GM19397 (cell line): ENCODE measurements at regions not wholly inside any gene's neighbourhood (a gene's known extent, or its start where the extent isn't known, plus 50 kb on each side); places are given as distances from the start of the nearest gene placed in this dataset.
"Not testable (repeated sequence)": the region's sequence is repeated elsewhere in the genome, so short reads cannot be mapped to it uniquely, and the experiment has no call there.

ENCODE experiments used
- ATAC-seq: cut with Tn5 transposase; IDR thresholded peaks from one replicate; pipeline ENCODE4 v1.9.1; 2021; ENCODE audit warnings: mild to moderate bottlenecking, moderate library complexity; ENCODE audit not compliant: unreplicated experiment

DNA sequence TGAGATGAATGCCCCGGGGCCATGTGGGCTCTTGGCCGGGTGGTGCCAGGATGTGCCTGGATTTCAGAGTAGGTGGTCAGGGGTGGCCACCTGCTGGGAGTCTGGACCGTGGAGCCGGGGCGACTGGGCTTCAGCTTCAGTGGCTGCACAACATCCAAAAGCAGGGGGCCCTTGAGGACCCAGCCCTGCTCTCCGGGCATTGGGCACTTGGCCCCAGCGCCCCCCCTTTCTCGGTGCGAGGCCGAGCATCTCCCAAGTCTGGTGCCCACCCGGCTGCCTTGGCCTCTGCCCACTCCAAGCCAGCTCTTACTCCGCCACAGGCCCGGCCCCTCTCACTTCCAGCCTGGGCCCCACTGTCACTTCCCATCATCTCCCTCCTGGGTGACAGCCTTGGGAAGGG lies 4429.0 kb upstream of the TPTE start:
- ATAC-seq, result not testable (repeated sequence)

DNA sequence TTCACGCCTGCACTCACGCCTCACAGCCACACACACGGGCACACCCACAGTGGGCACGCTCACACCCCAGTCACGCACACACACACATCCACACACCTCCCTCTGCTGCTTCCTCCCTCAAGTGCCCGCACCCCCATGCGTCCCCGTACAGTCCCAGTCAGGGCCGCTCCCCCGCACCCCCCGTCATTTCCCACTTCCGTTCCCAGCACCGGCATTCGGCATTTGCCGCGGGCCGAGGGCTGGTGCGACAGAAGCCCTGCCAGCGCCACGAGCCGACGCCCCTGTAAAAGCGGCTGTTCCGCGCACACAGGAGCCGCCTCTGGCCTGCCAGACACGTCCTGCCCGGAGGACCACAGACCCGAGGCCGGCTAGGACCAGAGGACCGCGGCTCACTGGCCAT lies 4428.0 kb upstream of the TPTE start:
- not testable (repeated sequence) for ATAC-seq

DNA sequence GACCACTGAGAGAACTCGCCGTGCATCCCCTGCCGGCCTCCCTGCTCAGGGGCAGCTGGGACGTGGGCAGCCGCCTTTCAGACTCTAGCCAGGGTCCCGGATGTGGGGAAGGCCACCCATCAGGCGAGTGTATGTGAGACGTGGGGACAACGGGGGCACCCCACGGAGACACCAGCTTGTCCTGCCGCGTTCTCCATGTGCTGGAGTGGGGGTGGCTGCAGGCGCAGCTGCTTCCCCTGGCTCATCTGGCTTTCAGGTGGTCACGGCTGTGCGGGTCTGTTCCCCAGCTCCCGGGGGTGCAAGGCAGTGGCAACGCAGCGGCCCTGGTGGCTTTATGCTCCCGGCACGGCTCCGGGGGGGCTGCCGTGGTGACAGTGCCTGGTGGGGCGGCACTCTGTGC lies 4427.5 kb upstream of the TPTE start:
- not testable (repeated sequence) for ATAC-seq

DNA sequence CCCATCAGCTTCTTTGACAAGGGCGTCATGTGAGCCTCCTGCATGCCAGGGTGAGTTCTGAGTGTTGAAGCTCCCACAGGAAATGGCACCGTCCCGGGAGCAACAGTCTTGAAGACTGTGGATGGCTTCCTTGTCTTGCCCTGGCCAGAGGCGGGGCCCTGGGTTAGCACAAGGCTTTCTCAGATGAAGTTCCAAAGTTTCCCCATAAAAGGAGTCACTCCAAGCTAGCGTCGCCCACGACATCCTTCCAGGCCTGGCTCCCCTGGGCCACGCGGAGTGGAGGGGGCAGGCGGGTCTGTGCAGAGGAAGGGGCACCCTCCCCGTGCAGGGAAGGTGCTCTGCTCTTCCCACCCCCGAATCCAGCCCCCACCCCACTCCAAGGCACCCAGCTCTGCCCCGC lies 4426.1 kb upstream of the TPTE start:
- ATAC-seq, result not testable (repeated sequence)

DNA sequence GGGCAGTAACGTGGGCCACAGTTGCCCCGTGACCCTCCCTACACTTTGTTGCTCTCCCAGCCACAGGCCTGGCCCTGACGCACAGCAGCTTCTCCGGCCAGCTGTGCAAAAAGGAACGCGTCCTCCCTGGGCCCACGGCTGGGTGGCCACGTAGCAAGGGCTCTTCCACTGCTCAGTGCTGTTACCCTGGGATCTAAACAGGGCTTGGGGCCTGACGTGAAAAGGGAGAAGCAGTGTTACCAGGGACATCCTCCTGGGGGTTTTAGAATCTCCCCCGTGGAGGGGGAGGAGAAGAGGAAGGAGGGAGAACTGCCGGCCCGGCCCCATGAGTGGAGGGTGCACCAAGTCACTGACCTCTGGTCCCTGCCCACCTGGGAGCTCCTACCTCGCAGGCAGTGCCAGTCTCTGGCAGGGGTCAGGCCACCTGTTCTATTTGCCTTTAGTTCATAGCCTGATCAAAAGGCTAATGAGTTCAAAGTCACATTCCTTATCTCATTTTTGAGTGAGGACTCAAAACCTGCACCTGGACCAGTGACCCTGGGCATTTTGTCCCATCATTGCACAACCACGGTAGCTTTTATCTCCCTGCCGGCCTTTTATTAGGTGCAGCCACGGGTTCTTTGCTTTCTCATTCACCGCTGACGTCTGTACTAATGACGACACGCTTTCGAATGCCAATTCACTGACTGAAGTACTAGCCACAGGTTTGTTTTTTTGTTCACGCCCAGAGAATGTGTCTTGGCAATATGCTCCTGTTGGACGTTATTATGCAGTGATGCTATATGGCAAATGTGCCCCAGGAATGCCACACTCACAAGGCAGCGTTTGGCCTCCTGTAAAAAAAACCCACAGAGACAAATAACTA lies 4424.6 kb upstream of the TPTE start:
- not testable (repeated sequence) for ATAC-seq

DNA sequence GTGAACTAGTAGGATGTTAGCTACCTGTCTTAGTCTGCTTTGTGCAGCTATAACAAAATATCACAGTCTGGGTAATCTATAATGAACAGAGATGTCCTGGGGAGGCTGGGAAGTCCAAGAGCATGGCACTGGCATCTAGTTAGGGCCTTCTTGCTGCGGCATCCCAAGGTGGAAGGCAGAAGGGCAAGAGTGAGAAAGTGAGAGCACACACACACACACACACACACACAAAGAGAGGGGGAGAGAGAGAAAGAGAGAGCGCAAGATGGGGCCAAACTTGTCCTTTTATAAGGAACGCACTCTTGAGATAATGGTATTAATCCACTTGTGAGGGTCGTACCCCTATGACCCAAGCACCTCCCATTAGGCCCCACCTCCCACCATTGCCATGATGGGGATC lies 4423.6 kb upstream of the TPTE start:
- not testable (repeated sequence) for ATAC-seq

DNA sequence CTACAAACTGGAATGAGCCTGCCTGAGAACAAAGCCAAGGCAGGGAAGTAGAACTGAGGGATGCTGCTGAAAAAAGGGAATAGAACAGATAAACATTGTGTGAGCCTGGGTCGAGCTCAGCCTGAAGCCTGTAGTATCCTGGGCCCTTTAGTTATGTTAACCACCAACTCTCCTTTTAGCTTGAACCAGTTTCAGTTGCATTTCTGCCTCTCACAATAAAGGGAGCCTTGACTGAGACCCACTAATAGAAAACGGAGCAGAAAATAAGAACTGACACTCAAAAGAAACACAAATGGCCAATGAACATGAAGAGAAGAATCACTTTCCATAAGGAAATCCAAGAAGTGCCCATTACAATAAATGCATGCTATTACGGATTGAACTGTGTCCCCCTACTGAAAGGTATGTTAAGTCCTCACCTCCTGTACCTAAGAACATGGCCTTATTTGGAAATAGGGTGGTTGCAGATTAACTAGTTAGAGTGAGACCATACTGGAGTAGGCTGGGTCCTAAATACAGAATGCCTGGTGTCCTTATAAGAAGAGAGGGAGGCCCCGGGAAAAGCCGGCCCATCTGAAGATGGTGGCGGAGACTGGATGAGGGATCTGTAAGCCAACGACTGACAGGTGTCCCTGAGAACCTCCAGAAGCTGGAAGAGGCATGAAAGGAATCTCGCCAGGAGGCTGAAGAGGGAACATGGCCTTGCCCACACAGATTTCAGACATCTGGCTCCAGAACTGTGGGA lies 4423.0 kb upstream of the TPTE start:
- not testable (repeated sequence) for ATAC-seq

DNA sequence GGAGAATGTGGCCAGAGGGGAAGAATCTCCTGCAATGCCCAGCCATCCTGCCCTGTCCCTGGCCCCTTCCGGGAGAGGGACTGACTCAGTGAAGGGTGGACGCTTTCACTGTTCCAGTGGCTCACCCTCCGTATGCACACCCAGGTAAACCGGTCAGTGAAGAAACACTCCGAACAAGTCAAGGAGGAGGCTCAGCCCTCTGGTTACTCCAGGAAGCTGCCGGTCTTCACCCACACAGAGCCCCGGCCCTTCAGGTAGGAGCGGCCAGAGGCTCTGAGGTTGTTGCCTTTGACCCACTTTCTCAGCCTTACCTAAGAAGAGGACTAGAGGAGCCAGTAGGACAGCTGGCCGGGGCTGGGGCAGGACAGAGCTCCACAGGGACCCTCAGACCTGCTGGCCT lies 4419.8 kb upstream of the TPTE start:
- ATAC-seq, result not testable (repeated sequence)

DNA sequence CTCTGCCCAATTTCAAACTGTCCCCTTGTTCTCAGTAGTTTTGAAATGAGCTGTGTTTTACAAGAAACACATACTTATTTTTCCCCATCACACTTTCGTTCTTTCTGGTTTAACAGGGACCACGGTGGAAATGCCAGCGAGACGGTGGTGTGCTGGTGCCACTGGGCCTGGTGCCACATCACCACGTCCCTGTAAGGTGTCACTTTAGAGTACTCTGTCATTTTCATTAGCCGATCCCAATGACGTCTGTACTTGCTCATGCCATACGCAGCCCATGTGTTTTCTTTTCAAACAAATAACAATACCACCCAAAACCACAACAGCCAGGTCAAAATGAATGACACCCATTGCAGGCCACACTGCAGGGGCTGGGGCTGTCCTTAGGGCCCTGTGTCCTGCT lies 4416.8 kb upstream of the TPTE start:
- not testable (repeated sequence) for ATAC-seq

DNA sequence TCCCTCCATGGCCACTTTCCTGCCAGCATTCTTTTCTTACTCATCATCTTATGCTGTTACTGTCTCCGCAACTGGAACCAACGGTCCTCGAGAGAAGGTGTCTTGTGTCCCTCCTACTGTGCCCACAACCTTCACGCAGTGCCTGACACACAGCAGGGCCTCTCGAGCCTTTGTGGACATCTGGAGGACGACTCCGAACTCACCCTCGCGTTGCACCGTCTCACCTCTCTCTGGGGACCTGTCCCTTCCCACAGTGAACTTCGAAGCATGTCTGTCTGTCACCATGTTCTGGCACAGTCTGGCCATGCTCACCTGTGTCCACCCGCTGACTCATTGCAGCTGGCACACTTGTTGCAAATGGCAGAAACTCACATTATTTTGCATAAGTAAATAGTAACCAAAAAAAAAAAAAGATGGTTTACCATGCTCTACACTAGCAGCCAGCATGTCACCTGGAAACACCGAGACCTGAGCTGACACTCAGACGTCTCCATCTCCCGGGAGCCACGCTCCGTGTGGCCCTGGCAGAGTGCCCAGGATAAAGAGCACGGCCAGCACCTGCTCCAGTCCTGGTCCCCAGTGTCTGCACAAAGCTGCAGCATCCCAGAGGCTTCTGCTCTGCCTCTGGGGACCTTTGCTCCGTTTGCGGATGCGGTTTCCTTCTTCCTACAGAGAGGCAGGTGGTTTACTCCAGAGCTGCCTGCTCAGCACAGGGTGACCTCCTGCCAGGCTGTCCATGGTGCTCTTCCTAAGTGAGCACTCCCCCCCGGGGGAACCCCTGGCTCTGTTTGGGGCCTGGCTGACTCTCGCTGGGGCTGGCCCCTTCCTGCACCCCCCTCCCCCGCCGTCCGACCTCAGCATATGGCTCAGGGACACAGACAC lies 4414.5 kb upstream of the TPTE start:
- ATAC-seq, result not testable (repeated sequence)

DNA sequence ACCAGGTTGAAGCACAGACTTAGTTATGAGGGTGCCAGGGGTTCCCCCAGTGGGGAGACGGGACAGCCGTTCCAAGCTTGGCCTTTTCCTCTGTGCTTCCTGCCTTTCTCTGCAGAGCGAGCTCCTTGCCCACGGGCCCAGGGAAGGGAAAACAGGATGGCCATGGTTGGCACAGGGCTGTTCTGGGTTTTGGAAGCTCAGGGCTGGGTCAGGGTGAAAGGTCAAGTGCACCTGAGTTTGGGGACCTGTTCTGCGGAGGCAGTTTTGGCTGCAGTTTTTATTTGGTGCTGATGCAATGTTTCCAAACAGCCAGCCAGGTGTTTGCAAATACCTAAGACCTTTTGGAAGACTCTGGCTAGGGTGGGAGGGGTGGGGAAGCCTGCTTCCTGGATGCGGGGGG lies 4412.5 kb upstream of the TPTE start:
- not testable (repeated sequence) for ATAC-seq

DNA sequence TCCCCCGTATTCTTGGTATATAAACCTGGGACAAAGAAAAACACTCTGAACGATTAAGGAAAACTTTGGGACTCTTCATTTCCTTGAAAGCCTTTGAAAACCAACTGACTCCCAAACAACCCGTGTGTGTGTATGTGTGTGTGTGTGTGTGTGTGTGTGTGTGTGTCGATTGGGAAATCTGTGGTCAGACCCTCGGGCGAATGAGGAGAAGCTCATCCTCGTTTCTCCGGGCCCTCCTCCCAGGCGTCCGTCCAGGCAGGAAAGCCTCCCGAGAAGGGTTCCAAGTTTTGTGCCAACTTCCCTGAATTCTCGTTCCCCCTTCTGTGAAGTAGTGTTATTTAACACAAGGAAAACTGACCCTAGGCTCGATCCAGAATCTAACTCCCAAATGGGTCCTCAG lies 4411.6 kb upstream of the TPTE start:
- not testable (repeated sequence) for ATAC-seq

DNA sequence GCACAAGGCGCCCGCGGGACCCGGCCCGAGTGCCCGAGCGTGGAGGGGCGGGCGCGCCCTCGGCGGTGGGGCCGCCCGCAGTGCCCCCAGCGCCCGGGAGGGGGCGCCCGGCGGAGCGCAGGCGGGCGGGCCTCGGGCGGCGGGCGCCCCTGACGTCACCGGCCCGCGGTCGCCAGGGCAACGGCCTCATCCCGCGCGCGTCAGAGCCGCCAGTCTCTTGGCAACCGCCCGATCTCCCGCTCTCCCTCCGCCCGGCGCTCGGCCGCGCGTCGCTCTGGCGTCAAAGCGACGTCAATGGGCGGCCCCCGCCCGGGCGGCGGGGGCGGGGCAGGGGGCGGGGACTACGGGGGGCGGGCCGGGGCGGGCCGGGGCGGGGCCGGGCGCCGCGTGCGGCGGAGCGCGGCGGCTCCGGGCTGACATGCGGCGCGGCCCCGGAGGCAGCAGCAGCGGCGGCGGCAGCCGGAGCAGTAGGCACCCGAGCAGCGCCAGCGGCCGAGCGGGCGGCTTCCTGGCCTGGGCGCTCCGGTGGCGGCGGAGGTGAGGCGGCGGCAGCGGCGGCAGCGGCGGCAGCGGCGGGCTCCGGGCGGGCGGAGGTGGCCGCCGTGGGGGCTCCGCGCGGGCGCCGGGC lies 4410.6 kb upstream of the TPTE start:
- ATAC-seq, result peak; percentile 73

DNA sequence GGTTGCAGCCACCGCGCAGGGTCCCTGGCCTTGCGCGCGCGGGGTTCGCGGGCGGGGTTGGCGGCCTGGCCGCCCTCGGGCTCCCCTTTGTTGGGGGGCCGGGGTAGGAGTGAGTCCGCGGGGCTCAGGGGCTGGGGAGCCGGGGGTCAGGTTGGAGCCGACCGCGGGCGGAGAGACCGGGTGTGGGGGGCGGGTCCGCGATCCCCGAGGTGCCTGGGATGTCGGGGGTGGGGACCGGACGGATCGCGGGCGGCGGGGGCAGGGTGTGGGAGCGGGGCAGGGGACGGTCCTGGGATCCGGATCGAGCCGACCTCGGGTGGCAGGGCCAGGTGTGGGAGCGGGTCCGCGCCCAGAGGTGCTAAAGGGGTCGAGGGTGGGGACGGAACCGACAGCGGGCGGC lies 4410.0 kb upstream of the TPTE start:
- ATAC-seq, result peak; percentile 4

DNA sequence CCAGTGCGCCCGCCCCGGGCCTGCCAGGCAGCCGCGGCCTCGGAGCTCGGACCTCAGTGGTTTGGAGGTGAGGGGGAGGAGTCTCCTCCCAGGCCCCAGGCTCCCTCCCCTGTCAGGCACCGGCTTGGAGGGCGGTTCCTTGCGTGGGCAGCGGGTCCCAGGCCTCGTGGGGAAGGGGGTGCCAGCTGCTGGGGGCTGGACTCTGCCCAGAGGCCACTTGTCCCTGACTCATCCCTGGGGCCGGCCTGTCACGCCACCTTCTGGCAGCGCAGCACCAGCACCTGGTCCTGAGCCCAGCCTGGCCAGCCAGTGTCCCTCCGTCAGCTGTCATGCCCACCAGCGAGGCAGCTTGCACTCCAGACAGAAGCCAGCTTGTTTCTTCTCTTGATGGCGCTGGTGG lies 4403.0 kb upstream of the TPTE start:
- not testable (repeated sequence) for ATAC-seq

DNA sequence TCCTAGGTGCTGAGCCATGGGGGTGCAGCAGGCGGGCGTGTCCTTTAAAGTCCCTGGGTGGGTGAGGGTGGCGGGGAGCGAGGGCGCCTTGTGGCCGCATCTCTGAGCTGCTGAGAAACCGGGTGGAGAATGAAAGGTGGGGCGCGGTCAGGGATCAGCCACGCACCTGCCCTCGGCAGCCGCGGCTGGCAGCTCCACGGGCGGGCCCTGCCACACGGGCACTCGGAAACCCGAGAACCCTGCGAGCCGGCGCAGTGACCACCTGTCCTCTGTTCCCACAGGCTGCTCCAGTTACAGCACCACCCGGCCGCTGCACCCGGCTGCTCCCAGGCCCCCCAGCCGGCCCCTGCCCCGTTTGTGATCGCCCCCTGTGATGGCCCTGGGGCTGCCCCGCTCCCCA lies 4400.5 kb upstream of the TPTE start:
- not testable (repeated sequence) for ATAC-seq

DNA sequence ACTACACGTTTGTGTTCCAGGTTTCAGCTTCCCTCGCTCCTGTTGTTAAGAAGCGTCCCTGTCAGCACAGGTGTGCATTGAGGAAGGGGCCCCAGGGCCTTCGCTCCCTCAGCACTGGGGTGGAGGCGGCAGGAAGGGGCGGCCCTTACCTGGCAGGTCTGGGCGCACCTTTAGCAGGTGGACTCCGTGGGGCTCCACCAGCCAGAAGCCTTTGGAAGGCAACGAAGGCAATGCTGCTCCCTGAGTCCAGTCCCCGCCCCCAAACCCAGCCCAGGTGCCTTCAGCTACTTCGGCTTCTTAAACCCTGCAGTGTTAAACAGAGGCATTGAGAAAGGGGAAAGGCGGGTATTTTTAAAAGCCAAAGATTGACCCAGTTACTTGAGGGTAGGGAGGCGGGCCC lies 4398.8 kb upstream of the TPTE start:
- not testable (repeated sequence) for ATAC-seq

DNA sequence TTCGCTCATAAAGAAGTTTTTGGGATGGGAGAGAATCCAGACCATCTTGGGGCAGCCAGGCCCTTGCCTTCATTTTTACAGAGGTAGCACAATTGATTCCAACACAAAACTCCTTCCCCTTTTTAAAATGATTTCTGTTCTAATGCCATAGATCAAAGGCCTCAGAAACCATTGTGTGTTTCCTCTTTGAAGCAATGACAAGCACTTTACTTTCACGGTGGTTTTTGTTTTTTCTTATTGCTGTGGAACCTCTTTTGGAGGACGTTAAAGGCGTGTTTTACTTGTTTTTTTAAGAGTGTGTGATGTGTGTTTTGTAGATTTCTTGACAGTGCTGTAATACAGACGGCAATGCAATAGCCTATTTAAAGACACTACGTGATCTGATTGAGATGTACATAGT lies 4398.2 kb upstream of the TPTE start:
- ATAC-seq, result not testable (repeated sequence)

DNA sequence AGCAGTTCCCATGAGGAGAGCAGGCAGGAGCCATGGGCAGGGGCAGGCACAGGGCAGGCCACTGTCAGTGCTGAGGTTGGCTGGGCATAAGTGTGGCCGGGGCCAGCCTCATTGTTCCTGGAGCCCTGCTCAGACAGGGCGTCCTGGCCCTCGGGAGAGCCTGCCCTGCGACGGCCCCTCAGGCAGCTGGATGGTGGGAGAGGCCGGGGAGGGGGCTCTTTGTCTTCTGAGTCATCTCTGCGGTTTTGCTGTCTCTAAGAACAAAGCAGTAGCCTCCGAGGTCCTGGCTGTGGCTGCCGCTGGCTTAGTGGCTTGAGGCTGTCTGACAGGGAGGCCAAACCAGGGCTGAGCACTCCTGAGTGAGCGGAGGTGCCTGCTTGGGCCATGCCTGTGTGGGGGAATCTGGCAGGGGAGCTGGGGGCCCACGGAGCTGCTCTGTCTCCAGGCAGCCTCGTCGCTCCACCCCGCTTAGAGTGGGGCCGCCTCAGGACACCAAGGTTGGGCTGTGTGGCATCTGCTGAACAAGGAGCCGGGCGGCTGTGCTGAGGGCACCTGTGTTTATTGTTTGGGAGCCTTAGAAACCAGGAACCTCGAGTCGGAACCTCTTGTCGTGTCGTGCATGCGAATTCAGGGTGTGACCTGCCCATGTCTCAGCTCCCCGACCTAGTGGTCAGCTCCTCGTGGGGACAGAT lies 4395.7 kb upstream of the TPTE start:
- ATAC-seq, result not testable (repeated sequence)
